HEK293T (cell line): ENCODE measurements at regions not wholly inside any gene's neighbourhood (a gene's known extent, or its start where the extent isn't known, plus 50 kb on each side); places are given as distances from the start of the nearest gene placed in this dataset.

Experiments
- CTCF ChIA-PET: fragments of 350-600 bp; formaldehyde crosslinking; extraction: SDS; loops from one replicate; lab custom pipeline; 2021; ENCODE audit warnings: antibody characterized with exemption, inconsistent platforms; lab: Yijun Ruan, JAX
- POLR2A ChIA-PET: fragments of 350-600 bp; formaldehyde crosslinking; extraction: SDS; loops from one replicate; lab custom pipeline; 2020; ENCODE audit warnings: antibody characterized with exemption, inconsistent platforms; lab: Yijun Ruan, JAX
- DNase-seq: peaks from one replicate; pipeline ENCODE4 v3.0.0; 2012; ENCODE audit warnings: mixed read lengths; ENCODE audit errors: extremely low spot score
- ARNT ChIP-seq: fragments of 450-650 bp; IDR thresholded peaks from 2 replicates; pipeline ENCODE4 v1.6.1; 2017; ENCODE audit warnings: mild to moderate bottlenecking
- BHLHE40 ChIP-seq: fragments of 450-650 bp; IDR thresholded peaks from 2 replicates; pipeline ENCODE4 v1.6.1; 2016; ENCODE audit warnings: mild to moderate bottlenecking, moderate library complexity, borderline replicate concordance
- CTBP1 ChIP-seq: fragments of 450-650 bp; IDR thresholded peaks from 2 replicates; pipeline ENCODE4 v1.6.1; 2016; ENCODE audit warnings: borderline replicate concordance
- ELF4 ChIP-seq: fragments of 450-650 bp; IDR thresholded peaks from 2 replicates; pipeline ENCODE4 v1.6.1; 2017; ENCODE audit warnings: antibody characterized with exemption
- FOXA1 ChIP-seq: fragments of 450-650 bp; IDR thresholded peaks from 2 replicates; pipeline ENCODE4 v1.6.1; 2016; ENCODE audit warnings: mild to moderate bottlenecking
- FOXK2 ChIP-seq: fragments of 450-650 bp; IDR thresholded peaks from 2 replicates; pipeline ENCODE4 v1.6.1; 2016; ENCODE audit warnings: mild to moderate bottlenecking
- FOXM1 ChIP-seq: fragments of 450-650 bp; IDR thresholded peaks from 2 replicates; pipeline ENCODE4 v1.6.1; 2017; ENCODE audit warnings: mild to moderate bottlenecking, borderline replicate concordance
- HDGF ChIP-seq: fragments of 450-650 bp; IDR thresholded peaks from 2 replicates; pipeline ENCODE4 v1.6.1; 2017; ENCODE audit warnings: antibody characterized with exemption, borderline replicate concordance
- L3MBTL2 ChIP-seq: fragments of 450-650 bp; conservative IDR thresholded peaks from 2 replicates; pipeline ENCODE4 v1.6.1; 2016; ENCODE audit warnings: mild to moderate bottlenecking
- LEF1 ChIP-seq: fragments of 450-650 bp; IDR thresholded peaks from 2 replicates; pipeline ENCODE4 v1.6.1; 2017; ENCODE audit warnings: mild to moderate bottlenecking, borderline replicate concordance
- NFRKB ChIP-seq: fragments of 450-650 bp; IDR thresholded peaks from 2 replicates; pipeline ENCODE4 v1.6.1; 2016; ENCODE audit warnings: mild to moderate bottlenecking, moderate library complexity
- PKNOX1 ChIP-seq: fragments of 450-650 bp; IDR thresholded peaks from 2 replicates; pipeline ENCODE4 v1.6.1; 2016
- SP1 ChIP-seq: fragments of 450-650 bp; IDR thresholded peaks from 2 replicates; pipeline ENCODE4 v1.6.1; 2017
- SUZ12 ChIP-seq: fragments of 450-650 bp; IDR thresholded peaks from 2 replicates; pipeline ENCODE4 v1.6.1; 2016; ENCODE audit warnings: mild to moderate bottlenecking
- TARDBP ChIP-seq: fragments of 450-650 bp; IDR thresholded peaks from 2 replicates; pipeline ENCODE4 v1.6.1; 2016
- ZNF384 ChIP-seq: fragments of 450-650 bp; IDR thresholded peaks from 2 replicates; pipeline ENCODE4 v1.6.1; 2016

- no peak for DNase-seq
- TF ChIP-seq ARNT = no peak
- no peak for TF ChIP-seq TARDBP
- no peak for TF ChIP-seq ELF4
- TF ChIP-seq SUZ12 = no peak
- TF ChIP-seq BHLHE40 = no peak
- TF ChIP-seq FOXM1 = no peak
- no peak for TF ChIP-seq FOXA1
- TF ChIP-seq CTBP1 = no peak
- TF ChIP-seq L3MBTL2 = no peak
- POLR2A ChIA-PET = no interaction called here
- CTCF ChIA-PET = interaction anchor here (0.6 kb wide), 1 partner anchor 335 kb away, joined by 3 read pairs; no protein-coding TSS in a partner anchor
Observed at GRCh38 chr3:182245059-182245458, 533.3 kb downstream of the SOX2 start.

- ChIA-PET POLR2A (no interaction called here), CTCF (interaction anchor here (0.6 kb wide), 1 partner anchor 252 kb away, joined by 3 read pairs; no protein-coding TSS in a partner anchor)
- TF ChIP-seq SUZ12 = no peak
- no peak for TF ChIP-seq L3MBTL2
- TF ChIP-seq LEF1 = no peak
- TF ChIP-seq FOXM1 = no peak
- TF ChIP-seq HDGF = no peak
- TF ChIP-seq ZNF384 = no peak
- TF ChIP-seq CTBP1 = no peak
- TF ChIP-seq PKNOX1 = no peak
- TF ChIP-seq SP1 = no peak
- no peak for TF ChIP-seq ARNT
- TF ChIP-seq NFRKB = no peak
- no peak for TF ChIP-seq TARDBP
- no peak for TF ChIP-seq FOXK2
- no peak for TF ChIP-seq ELF4
- no peak for TF ChIP-seq BHLHE40
- TF ChIP-seq FOXA1 = no peak
- no peak for DNase-seq
Observed at GRCh38 chr3:182246870-182247269, 535.1 kb downstream of the SOX2 start.

GRCh38 chr3:182248349-182248880, 536.7 kb downstream of the SOX2 start:
- TF ChIP-seq ZNF384 (no peak), LEF1 (no peak), PKNOX1 (no peak), TARDBP (no peak), FOXK2 (no peak), L3MBTL2 (no peak), SUZ12 (no peak), FOXM1 (no peak), ARNT (no peak), SP1 (no peak), FOXA1 (no peak), HDGF (no peak), NFRKB (no peak)
- POLR2A ChIA-PET = no interaction called here
- DNase-seq = peak; percentile 9
- CTCF ChIA-PET = interaction anchor here (0.7 kb wide), 1 partner anchor 15 kb away, joined by 3 read pairs; no protein-coding TSS in a partner anchor

GRCh38 chr3:182252802-182253201, 540.5 kb upstream of the ATP11B start:
- DNase-seq = no peak
- TF ChIP-seq LEF1 (no peak), ARNT (no peak), ELF4 (no peak), PKNOX1 (no peak), FOXA1 (no peak), TARDBP (no peak), CTBP1 (no peak), HDGF (no peak), SUZ12 (no peak)
- ChIA-PET CTCF (no interaction called here), POLR2A (no interaction called here)

- CTCF ChIA-PET = no interaction called here
- TF ChIP-seq SUZ12 = no peak
- no peak for TF ChIP-seq SP1
- TF ChIP-seq HDGF = no peak
- no peak for TF ChIP-seq TARDBP
- TF ChIP-seq ARNT = no peak
- TF ChIP-seq NFRKB = no peak
- no peak for TF ChIP-seq PKNOX1
- no peak for TF ChIP-seq BHLHE40
- no peak for DNase-seq
- POLR2A ChIA-PET = no interaction called here
Observed at GRCh38 chr3:182255158-182255557, 538.1 kb upstream of the ATP11B start.

- DNase-seq = no peak
- TF ChIP-seq TARDBP = no peak
- no peak for TF ChIP-seq CTBP1
- no peak for TF ChIP-seq FOXA1
- TF ChIP-seq SUZ12 = no peak
- no peak for TF ChIP-seq BHLHE40
- no peak for TF ChIP-seq PKNOX1
- POLR2A ChIA-PET = no interaction called here
- CTCF ChIA-PET = no interaction called here
Observed at GRCh38 chr3:182257361-182257760, 535.9 kb upstream of the ATP11B start.
